HG03442 (cell line): ENCODE measurements at regions not wholly inside any gene's neighbourhood (a gene's known extent, or its start where the extent isn't known, plus 50 kb on each side); places are given as distances from the start of the nearest gene placed in this dataset.

Experiments
- ATAC-seq: cut with Tn5 transposase; IDR thresholded peaks from one replicate; pipeline ENCODE4 v1.9.1; 2021; ENCODE audit warnings: mild to moderate bottlenecking, moderate library complexity; ENCODE audit not compliant: unreplicated experiment

GRCh38 chr2:181828122-181828705 is 63.3 kb upstream of the ITPRID2 start:
- ATAC-seq: no peak

GRCh38 chr2:181829230-181829629 is 62.3 kb upstream of the ITPRID2 start:
- ATAC-seq: no peak

- ATAC-seq: no peak
Observed at GRCh38 chr2:181832015-181832414, 59.5 kb upstream of the ITPRID2 start.

GRCh38 chr2:181836583-181836982 is 54.9 kb upstream of the ITPRID2 start:
- ATAC-seq: no peak

- no peak for ATAC-seq
Observed at GRCh38 chr2:181837563-181837962, 54.0 kb upstream of the ITPRID2 start.

- ATAC-seq: no peak
Observed at GRCh38 chr2:181839811-181840210, 51.7 kb upstream of the ITPRID2 start.

- ATAC-seq: no peak
Observed at GRCh38 chr2:181841079-181841478, 50.5 kb upstream of the ITPRID2 start.
